SK-N-SH (cell line): ENCODE measurements at regions not wholly inside any gene's neighbourhood (a gene's known extent, or its start where the extent isn't known, plus 50 kb on each side); places are given as distances from the start of the nearest gene placed in this dataset.

Source experiments
- CHD2 ChIP-seq: fragments of 150-350 bp; IDR thresholded peaks from 2 replicates; pipeline ENCODE4 v1.6.1; 2018; ENCODE audit warnings: low read length; ENCODE audit not compliant: partially characterized antibody
- CTCF ChIP-seq: fragments of 200-600 bp; sonication (generic); IDR thresholded peaks from 2 replicates; pipeline ENCODE4 v1.6.1; 2017; ENCODE audit warnings: antibody characterized with exemption, mild to moderate bottlenecking, moderate library complexity
- EP300 ChIP-seq, 2 experiments: IDR thresholded peaks; 2 replicates each; pipeline versions ENCODE4 v1.4.0 to v1.6.1; 2012; ENCODE audit warnings: borderline replicate concordance in 1 of 2, low read depth in 1 of 2, low read length in 1 of 2
- EZH2phosphoT487 ChIP-seq: fragments of 200-600 bp; sonication (generic); IDR thresholded peaks from 2 replicates; pipeline ENCODE4 v1.6.1; 2017; ENCODE audit warnings: low read depth, mixed run types, mild to moderate bottlenecking, antibody characterized with exemption, moderate library complexity, borderline replicate concordance
- MXI1 ChIP-seq: IDR thresholded peaks from 2 replicates; pipeline ENCODE4 v1.6.1; 2012; ENCODE audit warnings: mild to moderate bottlenecking, low read depth, low read length, improper control_type of control experiment
- POLR2AphosphoS5 ChIP-seq: IDR thresholded peaks from 2 replicates; pipeline ENCODE4 v1.6.1; 2012; ENCODE audit warnings: low read depth, low read length
- RAD21 ChIP-seq: IDR thresholded peaks from 2 replicates; pipeline ENCODE4 v1.6.1; 2012; ENCODE audit warnings: mild to moderate bottlenecking, low read length
- TCF12 ChIP-seq: IDR thresholded peaks from 2 replicates; pipeline ENCODE4 v1.4.0; 2012
- TF ChIP-seq, protein P1 (sequence below): IDR thresholded peaks from 2 replicates; pipeline ENCODE4; 2012
- TF ChIP-seq, protein P2 (sequence below): IDR thresholded peaks from 2 replicates; pipeline ENCODE4 v1.4.0; 2012; ENCODE audit warnings: low read depth, borderline replicate concordance

GRCh38 chr3:16743276-16743675 lies 138.1 kb upstream of the DAZL start:
- TF ChIP-seq, protein P1, sequence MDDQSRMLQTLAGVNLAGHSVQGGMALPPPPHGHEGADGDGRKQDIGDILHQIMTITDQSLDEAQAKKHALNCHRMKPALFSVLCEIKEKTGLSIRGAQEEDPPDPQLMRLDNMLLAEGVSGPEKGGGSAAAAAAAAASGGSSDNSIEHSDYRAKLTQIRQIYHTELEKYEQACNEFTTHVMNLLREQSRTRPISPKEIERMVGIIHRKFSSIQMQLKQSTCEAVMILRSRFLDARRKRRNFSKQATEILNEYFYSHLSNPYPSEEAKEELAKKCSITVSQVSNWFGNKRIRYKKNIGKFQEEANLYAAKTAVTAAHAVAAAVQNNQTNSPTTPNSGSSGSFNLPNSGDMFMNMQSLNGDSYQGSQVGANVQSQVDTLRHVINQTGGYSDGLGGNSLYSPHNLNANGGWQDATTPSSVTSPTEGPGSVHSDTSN, result no peak
- TF ChIP-seq CTCF (no peak), EZH2phosphoT487 (no peak), POLR2AphosphoS5 (no peak), MXI1 (no peak), TCF12 (no peak), RAD21 (no peak), EP300 (IDR thresholded peaks at IDR 0.05; ENCODE audit: borderline replicate concordance in 1 of 2, low read depth in 1 of 2, low read length in 1 of 2) (no peak), CHD2 (no peak)
- TF ChIP-seq, protein P2, sequence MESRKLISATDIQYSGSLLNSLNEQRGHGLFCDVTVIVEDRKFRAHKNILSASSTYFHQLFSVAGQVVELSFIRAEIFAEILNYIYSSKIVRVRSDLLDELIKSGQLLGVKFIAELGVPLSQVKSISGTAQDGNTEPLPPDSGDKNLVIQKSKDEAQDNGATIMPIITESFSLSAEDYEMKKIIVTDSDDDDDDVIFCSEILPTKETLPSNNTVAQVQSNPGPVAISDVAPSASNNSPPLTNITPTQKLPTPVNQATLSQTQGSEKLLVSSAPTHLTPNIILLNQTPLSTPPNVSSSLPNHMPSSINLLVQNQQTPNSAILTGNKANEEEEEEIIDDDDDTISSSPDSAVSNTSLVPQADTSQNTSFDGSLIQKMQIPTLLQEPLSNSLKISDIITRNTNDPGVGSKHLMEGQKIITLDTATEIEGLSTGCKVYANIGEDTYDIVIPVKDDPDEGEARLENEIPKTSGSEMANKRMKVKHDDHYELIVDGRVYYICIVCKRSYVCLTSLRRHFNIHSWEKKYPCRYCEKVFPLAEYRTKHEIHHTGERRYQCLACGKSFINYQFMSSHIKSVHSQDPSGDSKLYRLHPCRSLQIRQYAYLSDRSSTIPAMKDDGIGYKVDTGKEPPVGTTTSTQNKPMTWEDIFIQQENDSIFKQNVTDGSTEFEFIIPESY, result no peak
